ENCODE measurements at regions not wholly inside any gene's neighbourhood (a gene's known extent, or its start where the extent isn't known, plus 50 kb on each side); places are given as distances from the start of the nearest gene placed in this dataset.

- H3K4me3 ChIP-seq: no peak overlapping the region
- H3K27ac ChIP-seq: no peak overlapping the region
- TF ChIP-seq CTCF (IDR thresholded peaks at IDR 0.05): no peak
- no peak for DNase-seq (ENCODE audit: low spot score)
Measured at GRCh38 chr2:236735825-236736238, 166.2 kb downstream of the ACKR3 start.

GRCh38 chr2:236738030-236738429 lies 168.4 kb downstream of the ACKR3 start:
- Histone ChIP-seq H3K27ac (no peak overlapping the region), H3K4me3 (no peak overlapping the region)
- no peak for DNase-seq (ENCODE audit: low spot score)
- TF ChIP-seq CTCF (IDR thresholded peaks at IDR 0.05): no peak

GRCh38 chr2:236738896-236739295 lies 169.3 kb downstream of the ACKR3 start:
- Histone ChIP-seq H3K4me3 (no peak overlapping the region), H3K27ac (no peak overlapping the region)
- DNase-seq (ENCODE audit: low spot score): no peak
- TF ChIP-seq CTCF (IDR thresholded peaks at IDR 0.05): no peak

GRCh38 chr2:236739663-236740062 lies 170.0 kb downstream of the ACKR3 start:
- no peak overlapping the region for H3K4me3 ChIP-seq
- TF ChIP-seq CTCF (IDR thresholded peaks at IDR 0.05): no peak
- no peak overlapping the region for H3K27ac ChIP-seq
- no peak for DNase-seq (ENCODE audit: low spot score)

- DNase-seq (ENCODE audit: low spot score): no peak
- no peak for TF ChIP-seq CTCF (IDR thresholded peaks at IDR 0.05)
- no peak overlapping the region for H3K27ac ChIP-seq
- H3K4me3 ChIP-seq: no peak overlapping the region
Measured at GRCh38 chr2:236740506-236740905, 170.9 kb downstream of the ACKR3 start.

- no peak overlapping the region for H3K27ac ChIP-seq
- H3K4me3 ChIP-seq: no peak overlapping the region
- no peak for DNase-seq (ENCODE audit: low spot score)
- no peak for TF ChIP-seq CTCF (IDR thresholded peaks at IDR 0.05)
Measured at GRCh38 chr2:236743039-236743920, 173.7 kb downstream of the ACKR3 start.

- Histone ChIP-seq H3K4me3 (no peak overlapping the region), H3K27ac (no peak overlapping the region)
- no peak for TF ChIP-seq CTCF (IDR thresholded peaks at IDR 0.05)
Measured at GRCh38 chr2:236743921-236744280, 174.3 kb downstream of the ACKR3 start.

More at GRCh38 chr2:236743921-236744280, 174.3 kb downstream of the ACKR3 start:
- DNase-seq (ENCODE audit: low spot score): no peak
